Loucy (cell line): ENCODE measurements at regions not wholly inside any gene's neighbourhood (a gene's known extent, or its start where the extent isn't known, plus 50 kb on each side); places are given as distances from the start of the nearest gene placed in this dataset.

Experiments used
- CTCF ChIP-seq: fragments of 200-600 bp; sonication (generic); conservative IDR thresholded peaks from 2 replicates; pipeline ENCODE4 v1.5.1; 2014; ENCODE audit warnings: mild to moderate bottlenecking, antibody characterized with exemption, low read length
- EZH2phosphoT487 ChIP-seq: fragments of 200-600 bp; IDR thresholded peaks from 2 replicates; pipeline ENCODE4 v1.6.1; 2018; ENCODE audit warnings: antibody characterized with exemption, mild to moderate bottlenecking, moderate library complexity, borderline replicate concordance

- TF ChIP-seq CTCF (no peak), EZH2phosphoT487 (no peak)
Observed at GRCh38 chr15:39088156-39088555, 492.7 kb upstream of the THBS1 start.
